Stimulated activated CD8-positive, alpha-beta memory T cell treated with anti-CD3 and anti-CD28 coated beads, Interleukin-7, amount 100 ng/mL, for 1 hour (primary cell): ENCODE measurements at regions not wholly inside any gene's neighbourhood (a gene's known extent, or its start where the extent isn't known, plus 50 kb on each side); places are given as distances from the start of the nearest gene placed in this dataset.

Source experiments
- DNase-seq, 2 donors: peaks; one replicate each; pipeline ENCODE4 v3.0.0-alpha.2; 2020; ENCODE audit warnings: low read depth in 2 of 2

DNA sequence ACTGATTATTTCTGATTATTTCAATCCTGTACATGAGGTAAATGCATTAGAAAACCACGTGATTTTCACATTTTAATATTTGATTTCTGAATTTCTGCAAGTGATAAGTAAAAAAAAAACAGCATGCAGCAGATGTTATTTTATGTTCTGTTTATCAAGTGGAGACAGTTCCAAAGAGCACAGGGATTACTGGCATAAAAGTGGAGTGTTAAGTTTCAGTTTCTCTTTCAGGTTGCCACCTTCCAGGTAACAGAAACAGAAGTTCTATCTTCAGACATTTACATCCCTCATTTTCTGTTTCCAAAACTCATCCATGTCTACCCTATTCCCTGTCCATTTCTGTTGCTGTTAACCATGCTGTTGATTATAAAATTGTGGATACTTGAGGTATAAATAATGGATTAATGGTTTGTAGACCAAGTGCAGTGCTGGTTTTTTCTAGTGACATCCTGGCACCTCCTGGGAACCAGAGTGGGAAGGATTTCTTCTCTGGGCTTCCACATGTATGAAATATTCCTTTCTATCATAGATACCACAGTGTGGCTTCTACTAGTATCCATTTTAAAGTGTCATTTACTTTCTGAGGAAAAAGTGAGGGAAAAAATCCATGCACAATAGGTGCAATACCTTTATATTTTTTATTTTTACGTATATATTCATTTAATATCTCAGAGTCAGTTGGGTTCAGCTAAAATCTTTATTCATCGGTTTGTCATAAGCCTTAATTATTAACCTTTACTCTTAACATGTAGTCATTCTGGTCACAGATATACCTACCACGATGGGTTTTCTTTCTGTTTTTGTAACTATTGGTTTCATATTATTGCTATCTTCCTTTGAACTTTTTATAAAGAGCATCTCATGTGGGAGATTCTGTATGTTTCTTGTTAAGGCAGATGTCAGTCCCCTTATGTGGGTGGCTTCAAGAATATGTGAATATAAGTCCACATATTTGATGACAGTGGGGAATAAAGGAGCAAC is 1010.0 kb downstream of the SQOR start:
- no peak for DNase-seq

DNA sequence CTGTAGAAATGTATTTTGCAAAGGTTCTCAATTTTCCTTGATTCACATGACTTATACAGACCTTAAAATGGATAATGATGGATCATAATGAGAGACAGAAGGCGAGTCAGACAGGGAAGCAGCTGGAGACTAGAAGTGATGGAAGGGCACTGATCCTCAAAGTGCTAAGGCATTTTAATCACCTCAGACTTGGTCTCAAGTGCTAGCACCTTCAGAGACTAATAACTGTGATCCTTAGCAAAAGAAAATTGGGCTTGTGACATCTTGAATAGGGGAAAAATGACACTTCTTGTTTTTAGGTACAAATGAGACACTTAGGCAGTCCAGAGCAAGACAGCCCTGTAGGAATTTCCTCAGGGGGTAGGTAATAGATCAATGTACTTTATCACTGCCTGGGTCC is 1011.7 kb downstream of the SQOR start:
- no peak for DNase-seq

DNA sequence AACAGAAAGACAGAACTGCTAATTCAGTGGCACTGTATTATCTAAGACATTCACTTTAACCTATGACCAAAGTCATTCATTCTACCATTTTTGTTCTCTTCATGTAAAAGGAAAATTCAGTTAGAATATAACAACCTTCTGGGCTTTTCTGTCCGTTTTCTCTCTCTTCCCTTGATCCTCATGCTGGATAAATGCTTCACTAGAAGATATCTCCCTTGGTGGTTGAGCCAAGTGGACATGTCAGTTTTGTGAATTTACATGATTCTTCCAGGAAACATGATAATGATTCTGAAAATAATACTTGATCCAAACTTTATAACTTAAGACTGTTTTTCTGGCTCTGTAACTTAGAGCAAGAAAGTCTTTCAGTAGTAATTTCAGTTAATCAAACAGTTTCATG is 1012.2 kb downstream of the SQOR start:
- no peak for DNase-seq

DNA sequence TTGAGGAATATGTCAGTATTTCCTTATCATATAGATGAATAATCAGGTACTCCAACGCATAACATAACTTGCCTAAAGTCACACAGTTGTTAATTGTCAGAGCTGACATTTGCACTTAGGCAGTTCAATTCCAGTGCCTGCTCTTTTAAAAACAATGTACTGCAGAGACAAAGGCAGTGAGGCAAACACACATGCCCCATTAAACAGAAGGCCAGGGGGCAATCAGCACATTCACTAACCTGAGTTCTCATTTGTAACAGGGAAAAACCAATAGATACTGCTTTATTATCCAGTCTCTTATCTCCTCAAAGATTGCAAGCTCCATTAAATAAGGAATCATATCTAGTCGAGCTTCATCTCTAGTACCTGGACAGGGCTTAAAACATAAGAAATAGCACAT is 1017.4 kb downstream of the SQOR start:
- DNase-seq: no peak

DNA sequence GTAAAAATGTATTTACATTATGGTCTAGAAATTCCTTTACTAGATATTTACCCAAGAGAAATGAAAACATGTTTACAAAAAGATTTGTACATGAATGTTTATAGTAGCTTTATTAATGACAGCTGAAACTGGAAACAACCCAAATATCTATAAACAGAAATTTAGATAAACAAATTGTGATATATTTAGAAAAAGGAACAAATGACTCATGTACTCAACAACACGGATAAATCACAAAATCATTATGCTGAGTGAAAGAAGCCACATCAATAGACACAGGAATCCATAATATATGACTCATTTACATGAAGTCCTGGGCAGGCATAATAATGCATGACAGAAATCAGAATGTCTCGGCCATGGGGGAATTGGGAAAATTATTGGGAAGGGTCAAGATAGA is 1020.2 kb downstream of the SQOR start:
- no peak for DNase-seq

DNA sequence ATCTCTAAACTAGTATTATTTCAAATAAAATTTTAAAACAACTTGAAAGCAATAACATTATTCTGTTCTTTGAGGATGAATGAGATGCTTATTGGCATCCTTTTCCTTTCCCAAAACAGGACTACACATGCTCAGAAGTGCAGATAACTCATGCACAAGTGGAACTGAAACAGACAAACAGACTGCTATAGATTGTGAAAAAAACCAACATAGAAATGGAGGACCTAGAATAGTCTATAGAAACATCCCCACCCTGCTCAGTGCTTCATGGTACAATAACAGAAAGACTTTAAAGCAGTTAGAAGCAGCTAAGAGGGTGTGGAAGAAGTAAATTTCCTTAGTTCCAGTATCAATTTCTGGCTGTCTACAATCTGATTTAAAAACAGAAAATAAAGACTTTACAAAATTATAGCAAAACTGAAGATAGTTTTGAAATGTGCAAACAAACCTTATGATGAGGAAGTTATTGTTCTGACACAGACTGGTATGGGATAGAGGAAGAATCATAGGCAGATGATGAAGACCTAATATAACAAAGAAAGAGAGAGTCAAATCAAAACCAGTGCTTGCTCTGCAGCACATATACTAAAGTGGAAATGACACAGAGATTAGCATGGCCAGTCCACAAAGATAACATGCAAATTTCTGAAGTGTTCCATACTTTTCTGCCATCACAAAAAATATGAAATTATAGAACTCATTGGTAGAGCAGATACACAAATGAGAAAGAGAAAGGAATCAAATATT is 1025.4 kb downstream of the SQOR start:
- DNase-seq: no peak

DNA sequence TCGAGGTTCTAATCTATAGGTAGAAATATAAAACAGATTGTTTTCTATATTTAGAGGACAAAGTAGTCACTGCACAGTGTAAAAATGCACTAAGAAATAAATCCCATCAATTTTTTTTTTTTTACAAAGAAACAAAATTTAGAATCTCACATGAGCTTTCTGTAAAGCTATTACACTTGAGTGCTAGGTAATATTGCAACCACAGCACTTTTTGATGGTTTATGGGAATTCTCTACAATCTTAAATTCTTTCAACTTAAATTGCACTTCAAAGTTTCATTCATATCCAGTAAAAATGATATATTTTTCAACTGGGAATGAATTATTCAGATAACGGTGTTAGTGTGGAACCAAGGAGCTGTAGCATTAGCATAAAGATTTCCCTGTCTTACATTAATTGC is 1035.4 kb downstream of the SQOR start:
- no peak for DNase-seq

DNA sequence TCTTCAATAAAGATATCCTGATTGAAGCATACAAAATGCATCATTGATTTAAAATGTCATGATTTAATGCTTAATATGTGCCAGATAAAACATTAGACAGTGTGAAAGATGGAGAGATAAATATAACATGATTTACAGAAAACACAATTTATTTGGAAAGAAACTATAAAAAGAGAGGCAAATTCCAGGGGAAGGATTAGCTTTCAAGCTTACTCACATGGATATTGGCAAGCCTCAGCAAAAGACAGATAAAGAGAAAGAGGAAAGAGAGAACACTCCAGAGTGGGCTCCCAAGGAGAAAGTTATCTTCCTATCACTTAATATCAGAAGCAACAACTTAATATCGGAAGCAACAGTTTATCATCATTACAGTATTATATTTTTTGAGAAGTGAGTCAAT is 1036.5 kb downstream of the SQOR start:
- no peak for DNase-seq

DNA sequence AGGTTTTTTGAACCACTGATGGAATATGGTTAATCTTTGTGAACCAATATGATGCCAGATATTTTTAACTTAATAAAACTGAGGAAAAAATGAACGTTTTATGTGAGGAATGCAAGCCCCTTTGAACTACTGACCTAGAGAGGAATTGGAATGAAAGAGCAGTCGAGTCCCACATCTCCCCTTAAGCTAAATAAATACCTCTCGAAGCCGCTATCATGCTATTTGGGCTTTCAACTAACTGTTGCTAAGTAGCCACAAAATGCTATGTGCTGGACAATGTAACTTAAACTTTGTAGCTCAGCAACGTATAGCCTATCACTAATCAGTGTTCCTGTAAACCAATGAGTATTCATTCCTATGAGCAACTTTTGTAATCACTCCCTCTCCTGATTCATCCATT is 1037.2 kb downstream of the SQOR start:
- DNase-seq: no peak

DNA sequence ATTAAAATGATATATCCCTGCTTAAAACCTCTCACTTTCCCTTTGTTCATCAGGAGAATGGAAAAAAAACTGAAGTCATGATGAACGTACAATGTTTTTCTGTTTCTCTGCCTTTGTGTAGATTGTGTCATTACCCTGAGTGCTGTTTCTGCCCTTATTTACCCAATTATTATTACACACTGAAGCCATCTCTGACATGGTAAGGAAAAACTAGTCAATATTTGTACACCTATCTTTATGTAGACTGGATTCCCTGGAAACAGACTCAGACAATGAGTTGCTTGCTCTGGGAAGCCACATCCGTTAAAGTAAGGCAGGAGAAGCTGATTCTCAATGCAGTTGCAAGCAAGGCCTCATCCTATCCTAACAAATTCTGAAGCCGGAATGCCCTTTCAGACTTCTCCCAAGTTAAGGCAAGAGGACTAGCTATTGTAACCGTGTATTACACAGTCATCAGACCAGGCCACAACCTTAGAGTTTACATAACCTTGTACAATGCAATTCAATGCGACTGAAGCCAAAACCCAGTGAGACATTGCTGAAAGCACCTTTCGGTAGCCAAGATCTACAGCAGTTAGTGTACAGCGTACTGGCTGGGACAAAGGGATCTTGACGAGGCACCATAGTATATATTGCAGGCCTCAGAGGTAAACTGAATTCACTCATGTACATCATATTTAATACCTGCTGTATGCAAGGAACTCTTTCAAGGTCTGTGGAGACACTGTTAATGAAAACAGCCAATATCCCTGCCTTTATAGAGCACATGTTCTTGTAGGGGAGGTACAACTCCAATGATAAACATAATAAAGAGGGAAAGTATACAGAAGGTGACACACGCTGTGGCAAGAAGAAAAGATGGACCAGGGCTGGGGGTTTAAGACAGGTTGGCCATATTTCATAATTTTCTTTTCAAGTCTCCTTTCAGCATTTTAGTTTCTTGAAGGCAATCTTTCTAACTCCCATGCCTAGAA is 1040.8 kb upstream of the SEMA6D start:
- DNase-seq: no peak

DNA sequence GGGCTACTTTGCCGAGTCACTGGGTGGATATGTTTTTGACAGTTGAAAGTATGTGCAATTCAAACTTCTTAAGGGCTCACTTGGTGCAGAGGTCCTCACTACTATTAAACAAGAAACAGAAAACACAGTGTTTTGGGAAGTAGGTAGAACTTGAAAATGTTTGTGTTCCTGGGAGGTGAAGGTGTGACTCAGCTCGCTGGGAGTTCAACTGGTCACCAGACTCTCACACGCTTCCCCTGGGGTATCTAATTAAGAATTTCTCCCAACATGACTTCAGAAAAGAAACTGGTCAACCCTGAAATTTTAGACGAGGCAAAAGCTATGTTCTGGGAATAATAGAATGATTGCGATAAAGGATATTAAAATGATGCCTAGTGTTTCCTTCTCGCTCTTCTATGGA is 1039.8 kb upstream of the SEMA6D start:
- DNase-seq: no peak

DNA sequence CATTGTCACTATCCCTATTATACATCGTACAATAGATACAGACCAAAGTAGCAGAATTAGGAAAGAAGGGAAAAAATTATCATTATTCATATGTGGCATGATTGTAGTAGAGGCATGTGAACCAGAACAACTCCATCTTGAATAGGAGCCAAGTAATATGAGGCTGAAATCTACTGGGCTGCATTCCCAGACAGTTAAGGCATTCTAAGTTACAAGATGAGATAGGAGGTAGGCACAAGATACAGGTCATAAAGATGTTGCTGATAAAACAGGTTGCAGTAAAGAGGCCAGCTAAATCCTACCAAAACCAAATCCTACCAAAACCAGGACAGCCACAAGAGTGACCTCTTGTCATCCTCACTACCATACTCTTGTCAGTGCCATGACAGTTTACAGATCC is 1035.4 kb upstream of the SEMA6D start:
- DNase-seq: no peak

DNA sequence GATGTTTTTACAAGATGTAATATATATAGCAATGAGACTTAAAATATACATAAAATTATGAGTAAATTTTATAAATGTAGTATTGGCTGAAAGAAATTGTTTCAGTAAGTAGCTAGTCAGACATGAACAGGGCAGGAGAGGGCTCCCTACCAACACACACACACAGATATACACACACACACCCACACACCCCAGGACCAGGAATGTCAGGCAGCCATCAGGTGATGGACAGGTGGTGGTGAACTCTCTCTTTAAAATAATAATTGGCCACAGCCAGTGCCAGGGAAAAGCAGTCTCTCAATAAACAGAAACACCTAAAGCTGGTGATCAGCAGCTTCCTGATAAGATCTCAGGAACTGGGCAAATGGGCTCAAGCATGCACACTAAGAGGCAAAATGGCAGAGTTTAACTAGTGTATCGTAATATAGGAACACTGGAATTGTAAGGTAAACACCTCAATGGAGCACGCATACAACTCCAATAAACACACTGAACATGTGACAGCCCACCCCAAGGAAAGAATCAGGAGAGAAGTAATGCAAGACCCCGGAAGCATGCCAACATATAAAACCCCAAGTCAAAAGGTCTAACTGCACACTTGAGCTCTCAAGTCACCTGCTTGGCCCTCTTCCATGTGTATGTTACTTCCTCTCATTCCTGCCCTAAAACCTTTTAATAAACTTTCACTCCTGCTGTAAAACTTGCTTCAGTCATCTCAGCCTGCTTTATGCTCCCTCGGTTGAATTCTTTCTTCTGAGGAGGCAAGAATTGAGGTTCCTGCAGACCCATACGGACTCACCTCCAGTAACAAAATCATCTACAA is 1034.1 kb upstream of the SEMA6D start:
- DNase-seq: no peak

DNA sequence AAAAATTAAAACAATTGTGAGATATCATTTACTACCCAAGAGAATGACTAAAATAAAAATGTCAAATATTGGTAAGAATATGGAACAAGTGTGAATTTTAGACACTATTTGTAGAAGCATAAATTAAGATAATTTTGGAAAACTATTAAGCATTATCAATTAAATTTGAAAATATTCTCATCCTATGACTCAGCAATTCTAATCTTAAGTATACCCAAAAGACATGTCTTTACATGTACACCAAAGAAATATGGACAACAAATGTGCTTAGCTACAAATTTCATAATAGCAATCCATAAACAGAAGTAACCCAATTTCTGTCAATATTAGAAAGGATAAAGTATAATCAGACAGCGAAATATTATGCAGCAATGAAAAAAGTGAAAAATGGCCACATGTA is 1032.2 kb upstream of the SEMA6D start:
- no peak for DNase-seq

DNA sequence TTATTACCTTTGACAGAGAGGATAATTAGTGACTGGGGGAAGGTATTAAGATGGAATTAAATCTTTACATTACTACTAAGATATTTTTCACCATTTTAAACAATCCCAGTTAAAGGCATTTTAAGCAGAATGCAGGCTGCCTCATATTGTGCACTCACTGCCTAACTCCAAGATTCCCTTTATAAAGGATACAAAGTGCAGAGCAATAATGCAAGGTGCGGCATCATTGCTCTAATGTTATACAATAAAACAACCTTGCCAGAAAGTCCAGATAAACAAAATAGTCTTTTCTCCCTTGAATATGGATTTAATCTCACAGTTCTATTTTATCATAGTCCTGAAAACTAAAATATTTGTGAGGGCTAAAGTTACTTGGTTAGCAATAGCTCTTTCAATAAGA is 1031.6 kb upstream of the SEMA6D start:
- no peak for DNase-seq

DNA sequence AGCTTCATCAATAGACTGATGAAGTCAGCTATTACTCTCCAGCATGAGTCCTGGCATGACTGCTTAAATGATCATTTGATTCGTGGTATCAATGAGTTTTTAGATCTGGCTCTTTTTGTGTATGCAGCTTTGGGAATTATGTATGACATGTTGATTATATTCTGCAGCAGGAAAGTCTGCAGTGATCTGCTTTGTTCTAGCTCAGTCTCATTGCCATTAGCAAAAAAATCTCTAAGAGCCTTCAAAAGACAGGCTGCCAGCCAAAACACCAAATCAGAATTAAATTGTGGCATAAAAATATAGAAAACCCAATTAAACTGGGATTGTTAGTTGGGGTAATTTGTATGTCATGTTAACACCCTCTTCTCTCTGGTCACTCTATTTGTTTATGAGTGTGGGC is 1021.0 kb upstream of the SEMA6D start:
- DNase-seq: no peak

DNA sequence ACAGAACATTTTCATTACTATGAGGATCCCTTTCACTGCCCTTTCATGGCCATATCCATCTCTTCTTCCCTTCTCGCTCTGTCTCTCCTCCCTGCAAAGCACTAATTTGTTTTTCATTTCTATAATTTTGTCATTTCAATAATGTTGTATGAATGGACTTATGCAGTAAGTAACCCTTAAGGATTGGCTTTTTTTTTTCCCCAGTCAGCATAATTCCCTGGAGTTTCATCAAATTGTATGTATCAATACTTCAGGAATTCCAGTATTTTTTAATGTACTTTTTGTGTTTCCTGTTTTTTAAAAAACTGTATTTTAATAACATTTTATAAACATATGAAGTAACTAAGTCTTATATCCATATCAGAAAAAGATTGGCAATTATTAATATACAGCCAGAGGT is 1016.0 kb upstream of the SEMA6D start:
- no peak for DNase-seq

DNA sequence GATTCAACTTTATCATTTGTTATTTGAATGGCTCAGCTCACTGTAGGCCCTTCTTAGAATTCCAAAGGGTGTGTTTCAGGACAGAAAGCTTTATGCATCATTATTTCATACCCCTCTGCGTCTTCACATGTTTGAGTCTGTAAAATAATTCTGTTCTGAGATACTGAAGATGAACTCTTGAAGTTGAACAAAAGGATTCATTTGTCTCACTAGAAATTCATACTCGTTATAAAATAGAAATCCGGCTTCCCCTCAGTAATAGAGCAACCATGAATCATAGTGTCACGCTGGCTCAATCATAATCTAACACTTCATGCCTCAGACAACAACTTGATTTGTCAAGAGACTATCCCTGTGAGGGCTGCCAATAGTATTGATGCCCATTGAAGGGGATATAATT is 1015.4 kb upstream of the SEMA6D start:
- no peak for DNase-seq

DNA sequence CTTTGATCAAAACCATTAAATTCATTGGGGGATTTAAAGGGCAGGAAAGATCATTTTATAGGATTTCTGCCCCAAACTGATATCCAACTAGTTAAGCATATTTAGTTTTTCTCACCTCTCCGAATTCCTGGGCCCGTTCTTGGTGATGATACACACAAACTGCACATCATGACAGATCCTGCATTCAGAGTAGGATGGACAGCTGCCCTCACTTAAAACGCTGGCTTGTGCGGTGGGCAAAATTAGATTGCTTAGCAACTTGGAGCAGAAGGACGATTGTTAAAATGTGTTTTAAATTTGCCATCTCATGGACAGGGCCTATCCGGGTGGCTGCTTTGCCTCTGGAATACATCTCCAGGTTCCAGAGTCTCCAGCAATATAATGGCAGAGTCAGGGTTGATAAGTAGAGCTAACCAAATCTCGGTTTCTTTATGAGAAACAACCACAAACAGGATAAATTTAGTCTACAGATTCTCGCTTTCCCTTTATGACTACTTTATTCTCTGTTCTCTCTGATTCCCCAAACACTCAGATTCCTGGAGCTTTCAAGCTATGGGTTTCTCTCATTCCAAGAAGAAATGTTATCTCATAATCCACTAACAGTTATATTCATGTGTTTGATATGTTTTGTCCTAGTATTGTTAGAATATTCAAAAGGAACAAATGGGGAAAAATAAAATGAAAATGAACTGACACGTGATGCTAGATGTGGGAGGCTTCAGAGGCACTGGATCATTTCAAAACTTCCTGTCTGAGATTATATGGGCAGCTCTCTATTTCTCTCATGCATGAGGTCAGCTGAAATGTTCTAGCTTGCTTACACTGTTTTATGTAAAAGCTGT is 1014.1 kb upstream of the SEMA6D start:
- no peak for DNase-seq
